B cell (primary cell): ENCODE measurements at regions not wholly inside any gene's neighbourhood (a gene's known extent, or its start where the extent isn't known, plus 50 kb on each side); places are given as distances from the start of the nearest gene placed in this dataset.

ENCODE experiments used
- EZH2 ChIP-seq: IDR thresholded peaks from 2 replicates; pipeline ENCODE4 v1.6.1; 2012; ENCODE audit warnings: borderline replicate concordance, low read depth, mild to moderate bottlenecking, moderate library complexity, low read length; ENCODE audit not compliant: insufficient read depth, poor library complexity, severe bottlenecking
- TF ChIP-seq, protein P1 (sequence below): fragments of 200-600 bp; IDR thresholded peaks from one replicate; pipeline ENCODE4 v1.8.0; 2022; ENCODE audit warnings: antibody characterized with exemption, mild to moderate bottlenecking

DNA sequence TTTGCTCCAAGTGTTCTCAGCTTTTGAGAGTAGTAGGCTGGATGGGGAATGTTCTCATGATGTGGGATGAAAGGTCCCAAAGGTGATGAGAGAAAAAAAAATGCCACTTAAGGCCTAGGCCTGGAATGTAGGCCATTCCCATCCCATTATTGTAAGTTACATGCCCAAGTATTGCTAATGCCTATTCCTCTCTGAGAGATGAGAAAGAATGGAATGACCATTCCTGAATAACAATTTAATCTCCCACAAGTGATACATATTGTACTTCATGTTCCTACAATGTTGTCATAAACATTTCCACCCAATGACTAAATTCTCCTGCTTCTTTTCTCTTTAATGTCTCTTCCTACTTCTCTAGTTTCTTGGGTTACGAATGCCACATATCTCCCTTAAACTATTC lies 102.8 kb upstream of the KCNJ16 start:
- TF ChIP-seq, protein P1, sequence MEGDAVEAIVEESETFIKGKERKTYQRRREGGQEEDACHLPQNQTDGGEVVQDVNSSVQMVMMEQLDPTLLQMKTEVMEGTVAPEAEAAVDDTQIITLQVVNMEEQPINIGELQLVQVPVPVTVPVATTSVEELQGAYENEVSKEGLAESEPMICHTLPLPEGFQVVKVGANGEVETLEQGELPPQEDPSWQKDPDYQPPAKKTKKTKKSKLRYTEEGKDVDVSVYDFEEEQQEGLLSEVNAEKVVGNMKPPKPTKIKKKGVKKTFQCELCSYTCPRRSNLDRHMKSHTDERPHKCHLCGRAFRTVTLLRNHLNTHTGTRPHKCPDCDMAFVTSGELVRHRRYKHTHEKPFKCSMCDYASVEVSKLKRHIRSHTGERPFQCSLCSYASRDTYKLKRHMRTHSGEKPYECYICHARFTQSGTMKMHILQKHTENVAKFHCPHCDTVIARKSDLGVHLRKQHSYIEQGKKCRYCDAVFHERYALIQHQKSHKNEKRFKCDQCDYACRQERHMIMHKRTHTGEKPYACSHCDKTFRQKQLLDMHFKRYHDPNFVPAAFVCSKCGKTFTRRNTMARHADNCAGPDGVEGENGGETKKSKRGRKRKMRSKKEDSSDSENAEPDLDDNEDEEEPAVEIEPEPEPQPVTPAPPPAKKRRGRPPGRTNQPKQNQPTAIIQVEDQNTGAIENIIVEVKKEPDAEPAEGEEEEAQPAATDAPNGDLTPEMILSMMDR: no peak
- no peak for TF ChIP-seq EZH2
